ENCODE measurements at regions not wholly inside any gene's neighbourhood (a gene's known extent, or its start where the extent isn't known, plus 50 kb on each side); places are given as distances from the start of the nearest gene placed in this dataset.
"Not testable (repeated sequence)": the region's sequence is repeated elsewhere in the genome, so short reads cannot be mapped to it uniquely, and the experiment has no call there.

- DNase-seq: no peak
Observed at GRCh38 chr3:59404851-59405250, 355.0 kb upstream of the CFAP20DC start.

- no peak for DNase-seq
Observed at GRCh38 chr3:59404064-59404463, 354.2 kb upstream of the CFAP20DC start.

GRCh38 chr3:59401924-59402323 is 352.1 kb upstream of the CFAP20DC start:
- no peak for DNase-seq

GRCh38 chr3:59392116-59392515 is 342.3 kb upstream of the CFAP20DC start:
- DNase-seq: no peak

- DNase-seq: no peak
Observed at GRCh38 chr3:59391131-59391530, 341.3 kb upstream of the CFAP20DC start.

- DNase-seq: no peak
Observed at GRCh38 chr3:59388555-59389270, 338.9 kb upstream of the CFAP20DC start.

- no peak for DNase-seq
Observed at GRCh38 chr3:59386165-59386564, 336.3 kb upstream of the CFAP20DC start.

- no peak for DNase-seq
Observed at GRCh38 chr3:59385547-59385946, 335.7 kb upstream of the CFAP20DC start.

GRCh38 chr3:59381282-59381681 is 331.5 kb upstream of the CFAP20DC start:
- no peak for DNase-seq

GRCh38 chr3:59380146-59380545 is 330.3 kb upstream of the CFAP20DC start:
- no peak for DNase-seq

GRCh38 chr3:59374818-59375211 is 325.0 kb upstream of the CFAP20DC start:
- no peak for DNase-seq

GRCh38 chr3:59374091-59374817 is 324.4 kb upstream of the CFAP20DC start:
- DNase-seq: no peak

GRCh38 chr3:59372346-59372745 is 322.5 kb upstream of the CFAP20DC start:
- DNase-seq: no peak

- no peak for DNase-seq
Observed at GRCh38 chr3:59368900-59369675, 319.3 kb upstream of the CFAP20DC start.

- DNase-seq: no peak
Observed at GRCh38 chr3:59367150-59367549, 317.3 kb upstream of the CFAP20DC start.

GRCh38 chr3:59366218-59366617 is 316.4 kb upstream of the CFAP20DC start:
- DNase-seq: no peak

- no peak for DNase-seq
Observed at GRCh38 chr3:59364496-59364895, 314.7 kb upstream of the CFAP20DC start.

- not testable (repeated sequence) for DNase-seq
Observed at GRCh38 chr3:59360312-59360711, 310.5 kb upstream of the CFAP20DC start.

GRCh38 chr3:59341459-59341858 is 291.6 kb upstream of the CFAP20DC start:
- DNase-seq: no peak

- no peak for DNase-seq
Observed at GRCh38 chr3:59339818-59340217, 290.0 kb upstream of the CFAP20DC start.

- no peak for DNase-seq
Observed at GRCh38 chr3:59338934-59339333, 289.1 kb upstream of the CFAP20DC start.

- no peak for DNase-seq
Observed at GRCh38 chr3:59335338-59335737, 285.5 kb upstream of the CFAP20DC start.

- no peak for DNase-seq
Observed at GRCh38 chr3:59334585-59334984, 284.8 kb upstream of the CFAP20DC start.

GRCh38 chr3:59327376-59327808 is 277.6 kb upstream of the CFAP20DC start:
- DNase-seq: no peak

Measured in right forelimb (tissue), 1 donor.